DOHH2 (cell line): ENCODE measurements at regions not wholly inside any gene's neighbourhood (a gene's known extent, or its start where the extent isn't known, plus 50 kb on each side); places are given as distances from the start of the nearest gene placed in this dataset.

ENCODE experiments used
- H3F3A ChIP-seq: fragments of 200-600 bp; sonication (generic), shearing (Covaris generic); 2 replicates; pipeline ENCODE4 v1.6.0; 2016; ENCODE audit warnings: antibody characterized with exemption, mild to moderate bottlenecking; ENCODE audit not compliant: control insufficient read depth, insufficient read depth
- H3K27ac ChIP-seq: fragments of 200-600 bp; sonication (generic); 2 replicates; pipeline ENCODE4 v1.5.1; 2014; ENCODE audit warnings: low read depth, mild to moderate bottlenecking, low read length, moderate library complexity
- H3K27me3 ChIP-seq: fragments of 200-600 bp; sonication (generic); 2 replicates; pipeline ENCODE4 v1.6.1; 2014; ENCODE audit warnings: mild to moderate bottlenecking, low read length, mixed read lengths; ENCODE audit not compliant: control insufficient read depth
- H3K36me3 ChIP-seq: fragments of 200-600 bp; sonication (generic); 2 replicates; pipeline ENCODE4 v1.6.1; 2014; ENCODE audit warnings: mild to moderate bottlenecking, low read length, moderate library complexity, mixed read lengths; ENCODE audit not compliant: control insufficient read depth
- H3K4me1 ChIP-seq: fragments of 200-600 bp; sonication (generic); 2 replicates; pipeline ENCODE4 v1.6.1; 2014; ENCODE audit warnings: mild to moderate bottlenecking, low read length, mixed read lengths; ENCODE audit not compliant: control insufficient read depth
- H3K4me2 ChIP-seq: fragments of 200-600 bp; sonication (generic); 2 replicates; pipeline ENCODE4 v1.6.0; 2014; ENCODE audit warnings: mild to moderate bottlenecking, low read length, moderate library complexity
- H3K4me3 ChIP-seq: fragments of 200-600 bp; sonication (generic); 2 replicates; pipeline ENCODE4 v1.5.1; 2014; ENCODE audit warnings: mild to moderate bottlenecking, low read length, mixed read lengths
- H3K79me2 ChIP-seq: fragments of 200-600 bp; sonication (generic); 2 replicates; pipeline ENCODE4 v1.6.1; 2014; ENCODE audit warnings: mild to moderate bottlenecking, low read length, mixed read lengths; ENCODE audit not compliant: control insufficient read depth
- H3K9me2 ChIP-seq: fragments of 200-600 bp; sonication (generic); replicated peaks from 2 replicates; pipeline ENCODE4 v1.6.1; 2014; ENCODE audit warnings: mild to moderate bottlenecking, low read length, mixed read lengths; ENCODE audit not compliant: control insufficient read depth
- H3K9me3 ChIP-seq: fragments of 200-600 bp; sonication (generic); 2 replicates; pipeline ENCODE4 v1.6.1; 2014; ENCODE audit warnings: antibody characterized with exemption, low read length, mixed read lengths; ENCODE audit not compliant: control insufficient read depth, insufficient read depth
- H4K20me1 ChIP-seq: fragments of 200-600 bp; sonication (generic); 2 replicates; pipeline ENCODE4 v1.6.0; 2014; ENCODE audit warnings: low read depth, mild to moderate bottlenecking, antibody characterized with exemption, low read length, moderate library complexity; ENCODE audit not compliant: control insufficient read depth, insufficient read depth
- EZH2phosphoT487 ChIP-seq: fragments of 200-600 bp; sonication (generic); IDR thresholded peaks from 2 replicates; pipeline ENCODE4 v1.6.1; 2017; ENCODE audit warnings: borderline replicate concordance, mild to moderate bottlenecking, antibody characterized with exemption, low read length, moderate library complexity, mixed read lengths
- TF ChIP-seq, protein P1 (sequence below): fragments of 200-600 bp; sonication (generic); IDR thresholded peaks from one replicate; pipeline ENCODE4 v1.5.1; 2014; ENCODE audit warnings: antibody characterized with exemption, mild to moderate bottlenecking, low read depth, low read length; ENCODE audit not compliant: poor library complexity, severe bottlenecking

DNA sequence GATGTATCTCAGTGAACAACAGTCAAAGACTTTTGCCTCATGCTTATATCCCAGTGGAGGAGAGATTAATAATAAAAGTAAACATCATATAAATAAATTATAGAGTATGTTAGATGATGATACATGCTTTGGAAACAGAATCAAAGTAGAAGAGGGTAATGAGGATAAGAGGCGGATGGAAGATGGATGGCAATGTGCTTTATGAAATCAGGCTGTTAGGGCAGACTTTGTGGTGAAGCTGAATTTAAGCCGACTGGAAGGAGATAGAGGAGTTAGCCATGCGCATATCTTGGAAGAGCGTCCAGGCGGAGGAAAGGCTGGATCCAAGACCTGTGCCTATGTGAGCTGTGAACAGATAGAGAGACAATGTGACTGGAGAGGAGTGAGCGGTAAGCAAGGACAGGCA lies 74.9 kb upstream of the GUCY1A1 start:
- no peaks in the 10 kb centered on the region for H3K9me2 ChIP-seq
- H3K4me2 ChIP-seq, result no peak overlapping the region
- H4K20me1 ChIP-seq, result no peaks in the 10 kb centered on the region
- TF ChIP-seq EZH2phosphoT487, result no peak
- TF ChIP-seq, protein P1, sequence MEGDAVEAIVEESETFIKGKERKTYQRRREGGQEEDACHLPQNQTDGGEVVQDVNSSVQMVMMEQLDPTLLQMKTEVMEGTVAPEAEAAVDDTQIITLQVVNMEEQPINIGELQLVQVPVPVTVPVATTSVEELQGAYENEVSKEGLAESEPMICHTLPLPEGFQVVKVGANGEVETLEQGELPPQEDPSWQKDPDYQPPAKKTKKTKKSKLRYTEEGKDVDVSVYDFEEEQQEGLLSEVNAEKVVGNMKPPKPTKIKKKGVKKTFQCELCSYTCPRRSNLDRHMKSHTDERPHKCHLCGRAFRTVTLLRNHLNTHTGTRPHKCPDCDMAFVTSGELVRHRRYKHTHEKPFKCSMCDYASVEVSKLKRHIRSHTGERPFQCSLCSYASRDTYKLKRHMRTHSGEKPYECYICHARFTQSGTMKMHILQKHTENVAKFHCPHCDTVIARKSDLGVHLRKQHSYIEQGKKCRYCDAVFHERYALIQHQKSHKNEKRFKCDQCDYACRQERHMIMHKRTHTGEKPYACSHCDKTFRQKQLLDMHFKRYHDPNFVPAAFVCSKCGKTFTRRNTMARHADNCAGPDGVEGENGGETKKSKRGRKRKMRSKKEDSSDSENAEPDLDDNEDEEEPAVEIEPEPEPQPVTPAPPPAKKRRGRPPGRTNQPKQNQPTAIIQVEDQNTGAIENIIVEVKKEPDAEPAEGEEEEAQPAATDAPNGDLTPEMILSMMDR, result no peak
- no peak overlapping the region for H3K27ac ChIP-seq
- H3K27me3 ChIP-seq, result no peaks in the 10 kb centered on the region
- no peaks in the 10 kb centered on the region for H3K79me2 ChIP-seq
- H3K4me3 ChIP-seq, result no peak overlapping the region
- H3K36me3 ChIP-seq, result no peaks in the 10 kb centered on the region
- no peaks in the 10 kb centered on the region for H3K9me3 ChIP-seq
- no peaks in the 10 kb centered on the region for H3K4me1 ChIP-seq
- no peaks in the 10 kb centered on the region for H3F3A ChIP-seq

DNA sequence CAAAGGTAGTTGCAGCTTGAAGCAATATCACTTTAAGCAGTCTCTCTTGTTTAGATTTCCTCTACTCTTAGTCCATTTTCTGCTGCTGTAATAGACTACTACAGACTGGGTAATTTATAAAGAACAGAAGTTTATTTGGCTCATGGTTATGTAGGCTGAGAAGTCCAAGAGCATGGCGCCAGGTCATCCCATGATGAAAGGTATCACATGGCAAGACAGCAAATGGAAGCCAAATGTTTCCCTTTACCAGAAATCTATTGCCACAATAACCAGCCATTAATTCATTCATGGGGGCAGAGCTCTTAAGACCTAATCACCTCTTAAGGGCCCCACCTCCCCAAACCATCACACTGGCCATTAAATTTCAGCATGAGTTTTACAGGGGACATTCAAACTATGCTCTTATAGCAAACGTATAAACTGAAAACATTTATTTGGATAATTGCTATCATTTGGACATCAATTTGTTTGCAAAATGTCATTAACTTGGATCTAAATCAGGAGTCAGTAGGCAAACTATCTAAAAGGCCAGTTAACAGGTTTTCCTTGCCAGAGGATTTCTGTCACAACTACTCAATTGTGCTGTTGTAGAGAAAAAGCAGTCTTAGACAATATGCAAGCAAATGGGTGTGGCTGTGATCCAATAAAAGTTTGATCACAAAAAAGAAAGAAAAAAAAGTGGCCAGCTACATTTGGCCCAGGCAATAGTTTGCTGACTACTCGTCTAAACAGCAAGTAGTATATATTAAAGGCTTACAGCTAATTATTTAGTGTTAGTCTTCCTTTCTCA lies 75.7 kb upstream of the GUCY1A1 start:
- Histone ChIP-seq H3K27me3 (no peaks in the 10 kb centered on the region), H3K27ac (no peak overlapping the region), H3K4me1 (no peaks in the 10 kb centered on the region), H3K79me2 (no peaks in the 10 kb centered on the region), H3K36me3 (no peaks in the 10 kb centered on the region), H3K9me2 (no peaks in the 10 kb centered on the region), H3K4me3 (no peak overlapping the region), H3K4me2 (no peak overlapping the region), H3F3A (no peaks in the 10 kb centered on the region), H3K9me3 (no peaks in the 10 kb centered on the region), H4K20me1 (no peaks in the 10 kb centered on the region)
- TF ChIP-seq, protein P1, result no peak
- no peak for TF ChIP-seq EZH2phosphoT487

DNA sequence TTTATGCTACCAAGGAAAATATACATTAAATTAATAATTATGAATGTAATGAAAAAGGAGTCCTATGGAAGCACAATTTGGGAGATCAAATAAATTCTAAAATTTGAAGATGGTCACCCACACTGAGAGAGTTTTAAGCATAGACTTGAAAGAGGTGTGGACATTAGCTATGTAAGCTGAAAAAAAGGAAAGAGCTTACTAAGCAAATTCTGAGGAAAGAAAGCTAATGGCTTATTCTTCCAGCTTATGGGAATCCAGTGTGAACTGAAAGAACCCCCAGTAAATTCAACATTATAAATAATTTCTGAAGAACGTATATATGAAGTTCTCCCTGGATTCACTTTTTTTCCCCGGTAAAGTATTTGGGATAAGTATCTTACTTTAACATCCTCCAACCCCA lies 78.2 kb upstream of the GUCY1A1 start:
- Histone ChIP-seq H3K27ac (no peak overlapping the region), H3K9me2 (no peaks in the 10 kb centered on the region), H3K4me2 (no peak overlapping the region), H3K4me1 (no peaks in the 10 kb centered on the region), H3K27me3 (no peaks in the 10 kb centered on the region), H3K36me3 (no peaks in the 10 kb centered on the region), H3F3A (no peaks in the 10 kb centered on the region), H3K4me3 (no peak overlapping the region), H3K79me2 (no peaks in the 10 kb centered on the region), H3K9me3 (no peaks in the 10 kb centered on the region), H4K20me1 (no peaks in the 10 kb centered on the region)
- TF ChIP-seq, protein P1, result no peak
- TF ChIP-seq EZH2phosphoT487, result no peak
